HG02798 (cell line): ENCODE measurements at regions not wholly inside any gene's neighbourhood (a gene's known extent, or its start where the extent isn't known, plus 50 kb on each side); places are given as distances from the start of the nearest gene placed in this dataset.
A peak's percentile ranks its signal among the peaks of the same experiment; 100 is the strongest.

Experiments used
- ATAC-seq: cut with Tn5 transposase; IDR thresholded peaks from one replicate; pipeline ENCODE4 v1.9.1; 2021; ENCODE audit warnings: mild to moderate bottlenecking; ENCODE audit not compliant: unreplicated experiment, poor library complexity

GRCh38 chr20:23212464-23212995 lies 126.4 kb upstream of the CD93 start:
- no peak for ATAC-seq

GRCh38 chr20:23212011-23212410 lies 125.9 kb upstream of the CD93 start:
- ATAC-seq = no peak

GRCh38 chr20:23211164-23211563 lies 125.0 kb upstream of the CD93 start:
- ATAC-seq = no peak

- no peak for ATAC-seq
Measured at GRCh38 chr20:23207826-23208540, 121.9 kb upstream of the CD93 start.

GRCh38 chr20:23206995-23207394 lies 120.9 kb upstream of the CD93 start:
- no peak for ATAC-seq

- ATAC-seq = no peak
Measured at GRCh38 chr20:23206061-23206460, 119.9 kb upstream of the CD93 start.

- ATAC-seq = no peak
Measured at GRCh38 chr20:23205611-23206041, 119.5 kb upstream of the CD93 start.

- ATAC-seq = no peak
Measured at GRCh38 chr20:23205211-23205610, 119.1 kb upstream of the CD93 start.

GRCh38 chr20:23203951-23204730 lies 118.0 kb upstream of the CD93 start:
- ATAC-seq = no peak

- ATAC-seq = no peak
Measured at GRCh38 chr20:23203310-23203709, 117.2 kb upstream of the CD93 start.

- ATAC-seq = no peak
Measured at GRCh38 chr20:23201658-23202057, 115.5 kb upstream of the CD93 start.

- peak; percentile 34 for ATAC-seq
Measured at GRCh38 chr20:23200914-23201313, 114.8 kb upstream of the CD93 start.

GRCh38 chr20:23200413-23200812 lies 114.3 kb upstream of the CD93 start:
- ATAC-seq = peak; percentile 47

GRCh38 chr20:23199356-23199755 lies 113.2 kb upstream of the CD93 start:
- no peak for ATAC-seq

- no peak for ATAC-seq
Measured at GRCh38 chr20:23198815-23199214, 112.7 kb upstream of the CD93 start.

- ATAC-seq = no peak
Measured at GRCh38 chr20:23197836-23198235, 111.7 kb upstream of the CD93 start.

GRCh38 chr20:23195636-23196035 lies 109.5 kb upstream of the CD93 start:
- no peak for ATAC-seq

GRCh38 chr20:23193801-23194384 lies 107.8 kb upstream of the CD93 start:
- no peak for ATAC-seq

GRCh38 chr20:23192469-23192868 lies 106.3 kb upstream of the CD93 start:
- ATAC-seq = no peak

- no peak for ATAC-seq
Measured at GRCh38 chr20:23190557-23190956, 104.4 kb upstream of the CD93 start.

- no peak for ATAC-seq
Measured at GRCh38 chr20:23189854-23190253, 103.7 kb upstream of the CD93 start.
